Prostate gland (tissue), 2 donors: ENCODE measurements at regions not wholly inside any gene's neighbourhood (a gene's known extent, or its start where the extent isn't known, plus 50 kb on each side); places are given as distances from the start of the nearest gene placed in this dataset.

Experiments used
- CTCF ChIP-seq, 4 experiments: fragments of 200-600 bp in 2 of 4; fragments of 450-650 bp in 2 of 4; sonication (generic) in 2 of 4; IDR thresholded peaks; 1 replicate in 3 of 4; 2 replicates in 1 of 4; pipeline ENCODE4 v1.5.1; 2016 to 2019; ENCODE audit warnings: antibody characterized with exemption in 4 of 4, mild to moderate bottlenecking in 2 of 4, moderate library complexity in 2 of 4
- POLR2AphosphoS5 ChIP-seq: sonication (generic); formaldehyde crosslinking; IDR thresholded peaks from one replicate; pipeline ENCODE4 v1.6.1; 2017; ENCODE audit warnings: antibody characterized with exemption

- no peak for TF ChIP-seq CTCF (IDR thresholded peaks at IDR 0.05)
- no peak for TF ChIP-seq POLR2AphosphoS5
Observed at GRCh38 chr5:125311743-125312142, 565.3 kb upstream of the ZNF608 start.
